ENCODE measurements at regions not wholly inside any gene's neighbourhood (a gene's known extent, or its start where the extent isn't known, plus 50 kb on each side); places are given as distances from the start of the nearest gene placed in this dataset.

GRCh38 chr10:21030091-21030490 lies 133.0 kb upstream of the NEBL start:
- WGBS, 2 donors = 75 to 93% methylated on average over 10 of the region's 10 CpGs
- no peaks in the 10 kb centered on the region for H3K9me3 ChIP-seq
- TF ChIP-seq CTCF (IDR thresholded peaks at IDR 0.05) = no peak
- no peak for TF ChIP-seq POLR2A (IDR thresholded peaks at IDR 0.05)
- intact Hi-C loops (cut with DNase I) = no loop called here
- no peak overlapping the region for H3K27ac ChIP-seq
- H3K36me3 ChIP-seq (replicated peaks in 1 of 2; ENCODE audit: insufficient read depth in 1 of 2, low read depth in 2 of 2) = no peaks in the 10 kb centered on the region
- H3K27me3 ChIP-seq = no peaks in the 10 kb centered on the region
- ATAC-seq (no peak), DNase-seq (peak in 1 of 4 donors; percentile 29)
- no peak overlapping the region for H3K4me3 ChIP-seq
- H3K4me1 ChIP-seq = no peaks in the 10 kb centered on the region

- Histone ChIP-seq H3K36me3 (replicated peaks in 1 of 2; ENCODE audit: insufficient read depth in 1 of 2, low read depth in 2 of 2) (no peaks in the 10 kb centered on the region), H3K27me3 (no peaks in the 10 kb centered on the region), H3K4me3 (no peak overlapping the region), H3K4me1 (no peaks in the 10 kb centered on the region), H3K27ac (no peak overlapping the region), H3K9me3 (no peaks in the 10 kb centered on the region)
- 57 to 76% methylated on average over 3 of the region's 3 CpGs for WGBS, 2 donors
- ATAC-seq (no peak), DNase-seq (no peak)
- intact Hi-C loops (cut with DNase I) = no loop called here
- TF ChIP-seq CTCF (IDR thresholded peaks at IDR 0.05) (no peak), POLR2A (IDR thresholded peaks at IDR 0.05) (no peak)
Observed at GRCh38 chr10:21022821-21023220, 125.7 kb upstream of the NEBL start.

GRCh38 chr10:21021843-21022594 lies 124.9 kb upstream of the NEBL start:
- no peak for TF ChIP-seq POLR2A (IDR thresholded peaks at IDR 0.05)
- TF ChIP-seq CTCF (IDR thresholded peaks at IDR 0.05) = no peak
- WGBS, 2 donors = 66 to 67% methylated on average over 12 to 15 of the region's 15 CpGs
- DNase-seq (no peak), ATAC-seq (no peak)
- Histone ChIP-seq H3K27me3 (no peaks in the 10 kb centered on the region), H3K9me3 (no peaks in the 10 kb centered on the region), H3K4me1 (no peaks in the 10 kb centered on the region), H3K4me3 (no peak overlapping the region), H3K27ac (no peak overlapping the region), H3K36me3 (replicated peaks in 1 of 2; ENCODE audit: insufficient read depth in 1 of 2, low read depth in 2 of 2) (no peaks in the 10 kb centered on the region)
- intact Hi-C loops (cut with DNase I) = no loop called here

- no peak for ATAC-seq
- WGBS, 2 donors = 83 to 91% methylated on average over 6 of the region's 6 CpGs
Observed at GRCh38 chr10:21021231-21021630, 124.1 kb upstream of the NEBL start.

More at GRCh38 chr10:21021231-21021630, 124.1 kb upstream of the NEBL start:
- Histone ChIP-seq H3K9me3 (no peaks in the 10 kb centered on the region), H3K36me3 (replicated peaks in 1 of 2; ENCODE audit: insufficient read depth in 1 of 2, low read depth in 2 of 2) (no peaks in the 10 kb centered on the region), H3K27ac (no peak overlapping the region), H3K27me3 (no peaks in the 10 kb centered on the region), H3K4me1 (no peaks in the 10 kb centered on the region), H3K4me3 (no peak overlapping the region)
- TF ChIP-seq POLR2A (IDR thresholded peaks at IDR 0.05) = no peak
- TF ChIP-seq CTCF (IDR thresholded peaks at IDR 0.05) = no peak
- no peak for DNase-seq
- intact Hi-C loops (cut with DNase I) = no loop called here
